Endothelial cell of umbilical vein (primary cell): ENCODE measurements at regions not wholly inside any gene's neighbourhood (a gene's known extent, or its start where the extent isn't known, plus 50 kb on each side); places are given as distances from the start of the nearest gene placed in this dataset.

Source experiments
- EZH2 ChIP-seq: IDR thresholded peaks from 2 replicates; pipeline ENCODE4 v1.6.1; 2012; ENCODE audit warnings: borderline replicate concordance, low read depth, mild to moderate bottlenecking, moderate library complexity, low read length, inconsistent platforms; ENCODE audit not compliant: severe bottlenecking
- MYC ChIP-seq: IDR thresholded peaks from one replicate; pipeline ENCODE4 v1.6.1; 2011; ENCODE audit warnings: mild to moderate bottlenecking, low read depth, low read length
- POLR2A ChIP-seq: IDR thresholded peaks from 2 replicates; pipeline ENCODE4 v1.6.1; 2012; ENCODE audit warnings: low read depth, mild to moderate bottlenecking, control low read depth, low read length
- TF ChIP-seq, protein P1 (sequence below): IDR thresholded peaks from 2 replicates; pipeline ENCODE4 v1.6.1; 2011; ENCODE audit not compliant: insufficient read depth, insufficient read length
- TF ChIP-seq, protein P2 (sequence below), 2 donors: IDR thresholded peaks; 1 replicate in 1 of 2; 2 replicates in 1 of 2; pipeline ENCODE4 v1.5.1; 2011; ENCODE audit warnings: low read length in 2 of 2, mild to moderate bottlenecking in 2 of 2, moderate library complexity in 2 of 2, control low read depth in 1 of 2, inconsistent platforms in 1 of 2, low read depth in 1 of 2; ENCODE audit not compliant: insufficient read depth in 1 of 2; ENCODE audit errors: extremely low read depth in 1 of 2

DNA sequence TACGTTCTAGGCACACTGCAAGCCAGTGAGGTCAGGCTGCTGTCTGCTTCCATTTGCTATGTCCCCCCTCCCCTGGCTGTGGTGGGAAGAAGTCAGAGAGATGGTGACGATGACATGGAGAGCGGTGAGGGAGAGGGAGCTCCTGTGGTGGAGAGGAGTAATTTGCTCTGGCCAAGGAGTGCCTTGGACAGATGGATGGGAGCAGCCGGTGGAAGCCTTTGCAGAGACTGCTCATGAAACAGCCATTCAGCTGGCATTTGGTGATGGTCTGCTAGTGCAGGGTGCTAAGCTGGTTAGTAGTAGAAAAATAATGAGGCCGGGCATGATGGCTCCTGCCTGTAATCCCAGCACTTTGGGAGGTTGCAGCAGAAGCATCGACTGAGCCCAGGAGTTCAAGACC, 124.1 kb downstream of the FHDC1 start:
- TF ChIP-seq, protein P1, sequence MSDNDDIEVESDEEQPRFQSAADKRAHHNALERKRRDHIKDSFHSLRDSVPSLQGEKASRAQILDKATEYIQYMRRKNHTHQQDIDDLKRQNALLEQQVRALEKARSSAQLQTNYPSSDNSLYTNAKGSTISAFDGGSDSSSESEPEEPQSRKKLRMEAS, result no peak
- TF ChIP-seq, protein P2, sequence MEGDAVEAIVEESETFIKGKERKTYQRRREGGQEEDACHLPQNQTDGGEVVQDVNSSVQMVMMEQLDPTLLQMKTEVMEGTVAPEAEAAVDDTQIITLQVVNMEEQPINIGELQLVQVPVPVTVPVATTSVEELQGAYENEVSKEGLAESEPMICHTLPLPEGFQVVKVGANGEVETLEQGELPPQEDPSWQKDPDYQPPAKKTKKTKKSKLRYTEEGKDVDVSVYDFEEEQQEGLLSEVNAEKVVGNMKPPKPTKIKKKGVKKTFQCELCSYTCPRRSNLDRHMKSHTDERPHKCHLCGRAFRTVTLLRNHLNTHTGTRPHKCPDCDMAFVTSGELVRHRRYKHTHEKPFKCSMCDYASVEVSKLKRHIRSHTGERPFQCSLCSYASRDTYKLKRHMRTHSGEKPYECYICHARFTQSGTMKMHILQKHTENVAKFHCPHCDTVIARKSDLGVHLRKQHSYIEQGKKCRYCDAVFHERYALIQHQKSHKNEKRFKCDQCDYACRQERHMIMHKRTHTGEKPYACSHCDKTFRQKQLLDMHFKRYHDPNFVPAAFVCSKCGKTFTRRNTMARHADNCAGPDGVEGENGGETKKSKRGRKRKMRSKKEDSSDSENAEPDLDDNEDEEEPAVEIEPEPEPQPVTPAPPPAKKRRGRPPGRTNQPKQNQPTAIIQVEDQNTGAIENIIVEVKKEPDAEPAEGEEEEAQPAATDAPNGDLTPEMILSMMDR (IDR thresholded peaks at IDR 0.05; ENCODE audit: extremely low read depth in 1 of 2, insufficient read depth in 1 of 2, low read depth in 1 of 2, low read length in 2 of 2), result no peak
- no peak for TF ChIP-seq EZH2
- no peak for TF ChIP-seq MYC
- no peak for TF ChIP-seq POLR2A
